ENCODE measurements at regions not wholly inside any gene's neighbourhood (a gene's known extent, or its start where the extent isn't known, plus 50 kb on each side); places are given as distances from the start of the nearest gene placed in this dataset.

GRCh38 chr2:8527031-8527430, 154.8 kb upstream of the ID2 start:
- TF ChIP-seq CTCF (IDR thresholded peaks at IDR 0.05) = no peak
- TF ChIP-seq POLR2A (IDR thresholded peaks at IDR 0.05) = no peak

All from heart left ventricle (tissue), 13 donors.